ENCODE measurements at regions not wholly inside any gene's neighbourhood (a gene's known extent, or its start where the extent isn't known, plus 50 kb on each side); places are given as distances from the start of the nearest gene placed in this dataset.
"Not testable (repeated sequence)": the region's sequence is repeated elsewhere in the genome, so short reads cannot be mapped to it uniquely, and the experiment has no call there.

DNA sequence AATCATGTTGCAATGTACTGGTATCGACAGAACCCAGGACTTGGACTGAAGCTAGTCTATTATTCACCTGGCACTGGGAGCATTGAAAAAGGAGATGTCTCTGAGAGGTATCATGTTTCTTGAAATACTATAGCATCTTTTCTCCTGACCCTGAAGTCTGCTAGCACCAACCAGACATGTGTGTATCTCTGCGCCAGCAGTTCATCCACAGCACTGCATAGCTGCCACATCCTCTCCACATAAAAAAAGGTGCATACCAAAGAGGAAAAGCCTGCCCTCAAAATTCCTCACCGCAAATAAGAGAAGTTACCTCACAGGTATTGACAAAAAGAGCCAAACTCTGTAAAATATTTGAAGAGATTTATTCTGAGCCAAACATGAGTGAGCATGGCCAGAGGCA lies 99.5 kb upstream of the PRSS3 start:
- DNase-seq, result no peak

GRCh38 chr9:33697171-33697570 lies 98.2 kb upstream of the PRSS3 start:
- DNase-seq, result no peak

- no peak for DNase-seq
Observed at GRCh38 chr9:33698267-33698666, 97.1 kb upstream of the PRSS3 start.

DNA sequence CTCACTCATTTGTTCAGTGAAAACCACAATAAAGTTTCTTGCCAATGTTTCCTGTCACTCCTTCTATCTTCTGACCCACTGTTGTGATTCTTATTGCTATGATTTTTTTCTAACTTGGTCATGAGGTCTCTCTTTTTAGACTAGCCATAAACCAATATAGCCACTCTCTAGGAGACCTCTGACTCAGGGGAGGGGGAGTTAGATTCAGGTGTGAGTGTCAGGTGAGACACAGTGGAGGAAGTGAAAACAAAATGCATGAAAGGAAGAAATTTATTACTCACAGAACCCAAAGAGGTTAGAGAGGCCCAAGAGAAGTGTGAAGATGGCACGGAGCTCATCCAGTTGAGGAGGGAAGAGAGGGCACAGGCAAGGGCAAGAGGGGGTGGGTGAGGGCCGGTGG lies 94.4 kb upstream of the PRSS3 start:
- DNase-seq, result not testable (repeated sequence)

DNA sequence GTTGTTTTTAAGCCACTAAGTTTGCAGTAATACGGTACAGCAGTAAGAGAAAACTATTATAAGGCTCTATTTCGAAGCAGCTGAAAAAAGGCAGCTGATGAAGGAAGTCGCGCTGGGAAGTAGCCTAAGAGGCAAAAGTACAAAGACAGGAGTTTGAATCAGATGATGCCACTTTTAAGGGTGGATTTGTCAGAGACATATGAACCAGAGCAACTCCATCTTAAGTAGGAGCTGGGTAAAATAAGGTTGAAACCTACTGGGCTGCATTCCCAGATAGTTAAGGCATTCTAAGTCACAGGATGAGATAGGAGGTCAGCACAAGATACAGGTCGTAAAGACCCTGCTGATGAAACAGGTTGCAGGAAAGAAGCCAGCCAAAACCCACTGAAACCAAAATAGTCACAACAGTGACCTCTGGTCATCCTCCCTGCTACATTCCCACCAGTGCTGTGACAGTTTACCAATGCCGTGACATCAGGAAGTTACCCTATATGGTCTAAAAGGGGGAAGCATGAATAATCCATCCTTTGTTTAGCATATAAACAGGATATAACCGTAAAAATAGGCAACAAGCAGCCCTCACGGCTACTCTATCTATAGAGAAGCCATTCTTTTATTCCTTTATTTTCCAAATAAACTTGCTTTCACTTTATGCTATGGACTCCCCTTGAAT lies 91.8 kb upstream of the PRSS3 start:
- DNase-seq, result no peak

GRCh38 chr9:33705440-33705839 lies 89.9 kb upstream of the PRSS3 start:
- not testable (repeated sequence) for DNase-seq

DNA sequence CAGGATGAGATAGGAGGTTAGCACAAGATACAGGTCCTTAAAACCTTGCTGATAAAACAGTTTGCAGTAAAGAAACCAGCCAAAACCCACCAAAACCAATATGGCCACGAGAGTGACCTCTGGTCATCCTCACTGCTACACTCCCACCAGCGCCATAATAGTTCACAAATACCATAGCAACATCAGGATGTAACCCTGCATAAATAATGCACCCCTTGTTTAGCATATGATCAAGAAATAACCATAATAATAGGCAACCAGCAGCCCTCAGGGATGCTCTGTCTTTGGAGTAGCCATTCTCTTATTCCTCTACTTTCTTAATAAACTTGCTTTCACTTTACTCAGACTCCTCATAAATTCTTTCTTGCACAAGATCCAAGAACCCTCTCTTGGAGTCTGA lies 86.9 kb upstream of the PRSS3 start:
- no peak for DNase-seq

GRCh38 chr9:33709269-33709668 lies 86.1 kb upstream of the PRSS3 start:
- no peak for DNase-seq

- DNase-seq, result not testable (repeated sequence)
Observed at GRCh38 chr9:33711418-33711817, 83.9 kb upstream of the PRSS3 start.

- DNase-seq, result no peak
Observed at GRCh38 chr9:33714989-33715388, 80.4 kb upstream of the PRSS3 start.

- no peak for DNase-seq
Observed at GRCh38 chr9:33718987-33719386, 76.4 kb upstream of the PRSS3 start.

- DNase-seq, result peak; percentile 39
Observed at GRCh38 chr9:33719581-33720374, 75.6 kb upstream of the PRSS3 start.

DNA sequence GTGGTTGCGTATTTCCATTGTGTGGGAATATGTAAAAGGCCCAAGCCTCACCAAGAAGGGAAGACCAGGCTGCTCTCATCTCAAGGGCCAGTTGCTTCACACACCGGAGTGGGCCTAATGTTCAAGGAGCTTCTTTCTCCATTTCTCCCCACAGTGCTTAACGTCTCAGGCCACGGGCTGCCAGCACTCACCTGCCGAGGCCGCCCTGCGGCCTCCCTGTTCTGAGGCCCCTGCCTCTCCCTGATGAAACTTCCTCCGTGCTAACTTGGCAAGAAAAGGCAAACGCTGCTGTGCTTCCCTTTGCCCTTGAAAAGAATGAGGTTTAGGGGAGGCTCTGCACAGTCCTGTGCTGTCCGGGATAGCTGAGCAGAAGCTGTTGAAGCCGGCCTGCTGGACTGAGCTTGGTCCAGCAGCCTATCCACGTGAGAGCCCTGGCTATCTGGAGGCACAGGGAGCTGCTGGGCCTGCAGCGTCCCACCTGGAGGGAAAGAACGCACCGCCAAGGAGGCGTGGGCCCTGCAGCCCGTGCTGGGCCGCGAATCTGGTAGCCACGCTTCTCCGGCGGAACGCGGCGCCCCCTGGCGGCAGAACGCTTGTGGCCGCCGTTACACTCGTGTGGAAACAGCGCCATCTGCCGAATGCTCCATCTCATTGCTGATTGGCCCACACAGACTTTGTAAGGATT lies 73.5 kb upstream of the PRSS3 start:
- DNase-seq, result peak; percentile 94

- DNase-seq, result no peak
Observed at GRCh38 chr9:33722359-33722675, 73.0 kb upstream of the PRSS3 start.

DNA sequence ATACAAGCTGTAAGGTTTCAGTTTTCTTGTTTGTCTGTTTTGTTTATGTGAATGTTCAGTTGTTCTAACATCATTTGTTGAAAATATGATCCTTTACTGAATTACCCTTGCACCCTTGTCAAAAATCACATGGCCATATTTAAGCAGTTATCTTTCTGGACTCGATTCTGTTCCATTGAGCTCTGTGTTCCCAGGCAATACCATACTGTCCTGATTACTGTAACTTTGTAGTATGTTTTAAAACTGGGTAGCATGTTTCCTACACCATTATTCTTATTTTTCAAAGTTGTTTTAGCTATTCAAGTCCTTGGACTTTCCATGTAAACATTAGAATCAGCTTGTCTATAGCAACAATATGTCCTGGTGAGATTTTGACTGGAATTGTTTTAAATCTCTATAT lies 66.7 kb upstream of the PRSS3 start:
- no peak for DNase-seq

DNA sequence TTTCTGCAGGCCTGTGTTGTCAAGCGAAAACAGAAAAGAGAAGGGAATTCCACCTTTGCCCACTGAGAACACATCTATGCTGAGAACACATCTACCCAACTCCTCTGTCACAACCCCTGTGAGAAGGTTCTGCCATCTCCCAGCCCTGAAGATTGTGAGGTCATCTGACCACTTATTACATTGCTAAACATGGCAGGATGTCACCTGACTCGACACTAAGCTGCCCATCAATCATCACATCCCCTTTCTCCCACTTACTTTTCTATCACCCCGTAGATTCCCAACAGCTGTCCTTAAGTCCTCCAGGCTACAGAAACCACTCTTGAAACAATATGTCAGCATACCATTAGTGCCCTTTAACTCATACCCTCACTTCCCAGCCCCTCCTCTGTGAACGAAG lies 64.2 kb upstream of the PRSS3 start:
- DNase-seq, result no peak

GRCh38 chr9:33731625-33732024 lies 63.7 kb upstream of the PRSS3 start:
- DNase-seq, result no peak

GRCh38 chr9:33734247-33734940 lies 61.0 kb upstream of the PRSS3 start:
- DNase-seq, result not testable (repeated sequence)

- DNase-seq, result not testable (repeated sequence)
Observed at GRCh38 chr9:33734941-33735835, 60.2 kb upstream of the PRSS3 start.

- DNase-seq, result no peak
Observed at GRCh38 chr9:33737811-33738606, 57.4 kb upstream of the PRSS3 start.

DNA sequence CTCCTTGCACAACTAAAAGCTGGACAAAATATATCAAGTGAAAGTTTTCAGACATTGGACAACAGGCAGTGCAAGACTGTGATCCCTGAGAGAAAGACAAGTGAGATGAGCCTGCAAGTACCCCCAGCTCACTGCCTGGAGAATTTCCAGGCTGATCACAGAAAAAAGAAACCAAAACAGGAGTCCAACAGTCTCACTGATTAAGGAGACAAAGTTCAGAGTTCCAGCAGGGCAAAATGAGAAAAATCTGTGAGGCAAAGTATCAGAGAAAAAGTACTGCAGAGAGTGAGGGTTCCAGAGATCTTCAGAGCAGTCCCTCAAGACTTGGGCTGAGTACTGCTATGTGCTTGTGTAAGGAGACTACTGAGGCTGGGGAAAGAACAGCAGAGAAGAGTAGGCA lies 56.0 kb upstream of the PRSS3 start:
- no peak for DNase-seq

- DNase-seq, result no peak
Observed at GRCh38 chr9:33740075-33740474, 55.3 kb upstream of the PRSS3 start.
